Tibial nerve (tissue), 4 donors: ENCODE measurements at regions not wholly inside any gene's neighbourhood (a gene's known extent, or its start where the extent isn't known, plus 50 kb on each side); places are given as distances from the start of the nearest gene placed in this dataset.

Experiments
- CTCF ChIP-seq, 5 experiments: fragments of 200-600 bp in 3 of 5; fragments of 450-650 bp in 2 of 5; sonication (generic) in 3 of 5; IDR thresholded peaks; one replicate each; pipeline ENCODE4 v1.5.1; 2016 to 2019; ENCODE audit warnings: antibody characterized with exemption in 5 of 5, mild to moderate bottlenecking in 3 of 5, moderate library complexity in 2 of 5
- EP300 ChIP-seq, 2 donors: sonication (generic); formaldehyde crosslinking; IDR thresholded peaks; one replicate each; pipeline ENCODE4 v1.6.1; 2017; ENCODE audit warnings: antibody characterized with exemption in 2 of 2, mild to moderate bottlenecking in 1 of 2
- POLR2A ChIP-seq, 2 donors: fragments of 450-650 bp; IDR thresholded peaks; one replicate each; pipeline ENCODE4 v1.6.1; 2017; ENCODE audit warnings: antibody characterized with exemption in 2 of 2, mild to moderate bottlenecking in 2 of 2, moderate library complexity in 2 of 2

- TF ChIP-seq CTCF (IDR thresholded peaks at IDR 0.05): no peak
- no peak for TF ChIP-seq POLR2A (IDR thresholded peaks at IDR 0.05)
- TF ChIP-seq EP300 (IDR thresholded peaks at IDR 0.05): no peak
These were observed 697.9 kb upstream of the FANCL start for GRCh38 chr2:58938988-58939387.
